ENCODE measurements at regions not wholly inside any gene's neighbourhood (a gene's known extent, or its start where the extent isn't known, plus 50 kb on each side); places are given as distances from the start of the nearest gene placed in this dataset.
A peak's percentile ranks its signal among the peaks of the same experiment; 100 is the strongest.

- H3K27ac ChIP-seq, result no peak overlapping the region
- no peak for TF ChIP-seq CTCF (conservative IDR thresholded peaks at IDR 0.05)
Observed at GRCh38 chr5:93320920-93321445, 260.0 kb downstream of the NR2F1-AS1 start.

- H3K27ac ChIP-seq, result no peak overlapping the region
- TF ChIP-seq CTCF (conservative IDR thresholded peaks at IDR 0.05), result no peak
Observed at GRCh38 chr5:93313672-93314071, 267.3 kb downstream of the NR2F1-AS1 start.

- H3K27ac ChIP-seq, result no peak overlapping the region
- no peak for TF ChIP-seq CTCF (conservative IDR thresholded peaks at IDR 0.05)
Observed at GRCh38 chr5:93311881-93312280, 269.1 kb downstream of the NR2F1-AS1 start.

GRCh38 chr5:93307557-93307956 is 273.5 kb downstream of the NR2F1-AS1 start:
- TF ChIP-seq CTCF (conservative IDR thresholded peaks at IDR 0.05), result no peak
- no peak overlapping the region for H3K27ac ChIP-seq

GRCh38 chr5:93305984-93306383 is 275.0 kb downstream of the NR2F1-AS1 start:
- no peak for TF ChIP-seq CTCF (conservative IDR thresholded peaks at IDR 0.05)
- peak overlapping the region; percentile 63 for H3K27ac ChIP-seq

GRCh38 chr5:93304456-93305250 is 276.4 kb downstream of the NR2F1-AS1 start:
- H3K27ac ChIP-seq, result no peak overlapping the region
- no peak for TF ChIP-seq CTCF (conservative IDR thresholded peaks at IDR 0.05)

- no peak for TF ChIP-seq CTCF (conservative IDR thresholded peaks at IDR 0.05)
- no peak overlapping the region for H3K27ac ChIP-seq
Observed at GRCh38 chr5:93303291-93303691, 277.7 kb downstream of the NR2F1-AS1 start.
